ENCODE measurements at regions not wholly inside any gene's neighbourhood (a gene's known extent, or its start where the extent isn't known, plus 50 kb on each side); places are given as distances from the start of the nearest gene placed in this dataset.

DNA sequence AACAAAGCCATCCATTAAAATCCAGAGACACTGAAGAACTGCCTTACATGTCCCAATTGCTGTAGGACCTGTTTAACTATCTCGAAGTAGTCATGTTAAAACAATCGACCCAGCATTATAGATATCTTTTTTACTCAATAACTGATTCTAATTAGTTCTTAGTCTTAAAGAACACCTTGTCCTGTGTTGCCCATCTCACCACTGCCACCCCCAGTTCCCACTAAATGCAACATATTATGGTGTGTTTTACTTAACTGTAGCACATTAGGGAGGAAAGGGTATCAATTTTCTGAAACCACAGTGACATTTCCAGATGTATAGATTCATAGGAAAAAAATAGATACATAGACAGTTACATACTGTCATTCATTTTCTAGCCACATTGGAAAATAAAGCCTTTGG lies 221.2 kb downstream of the MEF2C start:
- Histone ChIP-seq H3K4me3 (replicated peaks; ENCODE audit: low read depth, low read length) (peak overlapping the region; percentile 66), H3K36me3 (ENCODE audit: control insufficient read depth, insufficient read depth, low read length) (no peaks in the 10 kb centered on the region), H3K27me3 (replicated peaks; ENCODE audit: control insufficient read depth, insufficient read depth, low read length) (no peaks in the 10 kb centered on the region)
- TF ChIP-seq, protein P1, sequence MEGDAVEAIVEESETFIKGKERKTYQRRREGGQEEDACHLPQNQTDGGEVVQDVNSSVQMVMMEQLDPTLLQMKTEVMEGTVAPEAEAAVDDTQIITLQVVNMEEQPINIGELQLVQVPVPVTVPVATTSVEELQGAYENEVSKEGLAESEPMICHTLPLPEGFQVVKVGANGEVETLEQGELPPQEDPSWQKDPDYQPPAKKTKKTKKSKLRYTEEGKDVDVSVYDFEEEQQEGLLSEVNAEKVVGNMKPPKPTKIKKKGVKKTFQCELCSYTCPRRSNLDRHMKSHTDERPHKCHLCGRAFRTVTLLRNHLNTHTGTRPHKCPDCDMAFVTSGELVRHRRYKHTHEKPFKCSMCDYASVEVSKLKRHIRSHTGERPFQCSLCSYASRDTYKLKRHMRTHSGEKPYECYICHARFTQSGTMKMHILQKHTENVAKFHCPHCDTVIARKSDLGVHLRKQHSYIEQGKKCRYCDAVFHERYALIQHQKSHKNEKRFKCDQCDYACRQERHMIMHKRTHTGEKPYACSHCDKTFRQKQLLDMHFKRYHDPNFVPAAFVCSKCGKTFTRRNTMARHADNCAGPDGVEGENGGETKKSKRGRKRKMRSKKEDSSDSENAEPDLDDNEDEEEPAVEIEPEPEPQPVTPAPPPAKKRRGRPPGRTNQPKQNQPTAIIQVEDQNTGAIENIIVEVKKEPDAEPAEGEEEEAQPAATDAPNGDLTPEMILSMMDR (IDR thresholded peaks at IDR 0.05; ENCODE audit: insufficient read depth, low read length, poor library complexity, severe bottlenecking): no peak
- no peak for DNase-seq (ENCODE audit: extremely low read depth, insufficient read length)

GRCh38 chr5:88660947-88661805 lies 221.8 kb downstream of the MEF2C start:
- DNase-seq (ENCODE audit: extremely low read depth, insufficient read length): peak; percentile 87
- H3K36me3 ChIP-seq (ENCODE audit: control insufficient read depth, insufficient read depth, low read length): no peaks in the 10 kb centered on the region
- TF ChIP-seq, protein P1 (IDR thresholded peaks at IDR 0.05; ENCODE audit: insufficient read depth, low read length, poor library complexity, severe bottlenecking): no peak
- H3K4me3 ChIP-seq (replicated peaks; ENCODE audit: low read depth, low read length): peak overlapping the region; percentile 66
- H3K27me3 ChIP-seq (replicated peaks; ENCODE audit: control insufficient read depth, insufficient read depth, low read length): no peaks in the 10 kb centered on the region

GRCh38 chr5:88660264-88660946 lies 222.6 kb downstream of the MEF2C start:
- DNase-seq (ENCODE audit: extremely low read depth, insufficient read length): no peak
- Histone ChIP-seq H3K36me3 (ENCODE audit: control insufficient read depth, insufficient read depth, low read length) (no peaks in the 10 kb centered on the region), H3K27me3 (replicated peaks; ENCODE audit: control insufficient read depth, insufficient read depth, low read length) (no peaks in the 10 kb centered on the region), H3K4me3 (replicated peaks; ENCODE audit: low read depth, low read length) (peak overlapping the region; percentile 66)
- TF ChIP-seq, protein P1 (IDR thresholded peaks at IDR 0.05; ENCODE audit: insufficient read depth, low read length, poor library complexity, severe bottlenecking): no peak

GRCh38 chr5:88659529-88660263 lies 223.3 kb downstream of the MEF2C start:
- Histone ChIP-seq H3K4me3 (replicated peaks; ENCODE audit: low read depth, low read length) (peak overlapping the region; percentile 66), H3K27me3 (replicated peaks; ENCODE audit: control insufficient read depth, insufficient read depth, low read length) (no peaks in the 10 kb centered on the region), H3K36me3 (ENCODE audit: control insufficient read depth, insufficient read depth, low read length) (no peaks in the 10 kb centered on the region)
- peak; percentile 66 for DNase-seq (ENCODE audit: extremely low read depth, insufficient read length)
- TF ChIP-seq, protein P1 (IDR thresholded peaks at IDR 0.05; ENCODE audit: insufficient read depth, low read length, poor library complexity, severe bottlenecking): no peak

GRCh38 chr5:88658886-88659285 lies 224.1 kb downstream of the MEF2C start:
- no peak for DNase-seq (ENCODE audit: extremely low read depth, insufficient read length)
- H3K36me3 ChIP-seq (ENCODE audit: control insufficient read depth, insufficient read depth, low read length): no peaks in the 10 kb centered on the region
- no peak overlapping the region; the same call in 1 of the 2 replicates for H3K4me3 ChIP-seq (replicated peaks; ENCODE audit: low read depth, low read length)
- H3K27me3 ChIP-seq (replicated peaks; ENCODE audit: control insufficient read depth, insufficient read depth, low read length): no peaks in the 10 kb centered on the region
- TF ChIP-seq, protein P1 (IDR thresholded peaks at IDR 0.05; ENCODE audit: insufficient read depth, low read length, poor library complexity, severe bottlenecking): no peak

Measured in GM06990 (cell line).